ENCODE measurements at regions not wholly inside any gene's neighbourhood (a gene's known extent, or its start where the extent isn't known, plus 50 kb on each side); places are given as distances from the start of the nearest gene placed in this dataset.

- H3K4me3 ChIP-seq (ENCODE audit: low read depth, low read length): no peak overlapping the region
- POLR2A ChIA-PET: no interaction called here
- no peaks in the 10 kb centered on the region for H3K27me3 ChIP-seq (ENCODE audit: control insufficient read depth, insufficient read depth, low read length)
- H3K27ac ChIP-seq (ENCODE audit: low read depth, low read length): no peak overlapping the region
- no peak for TF ChIP-seq CTCF (IDR thresholded peaks at IDR 0.05; ENCODE audit: low read depth, low read length)
- H3K9me3 ChIP-seq (ENCODE audit: control insufficient read depth, insufficient read depth, low read length): peaks cover 32% of the 10 kb centered on the region
- no peak for DNase-seq (ENCODE audit: low read depth, low spot score)
- CTCF ChIA-PET: no interaction called here
These were observed 105.0 kb upstream of the PPP2R2D start for GRCh38 chr10:131795761-131796160.

- ChIA-PET CTCF (no interaction called here), POLR2A (no interaction called here)
- H3K27me3 ChIP-seq (ENCODE audit: control insufficient read depth, insufficient read depth, low read length): no peaks in the 10 kb centered on the region
These were observed 103.2 kb upstream of the PPP2R2D start for GRCh38 chr10:131797626-131798025.

GRCh38 chr10:131799429-131799828 lies 101.4 kb upstream of the PPP2R2D start:
- no peak for DNase-seq (ENCODE audit: low read depth, low spot score)
- Histone ChIP-seq H3K4me3 (ENCODE audit: low read depth, low read length) (no peak overlapping the region), H3K27ac (ENCODE audit: low read depth, low read length) (no peak overlapping the region), H3K27me3 (ENCODE audit: control insufficient read depth, insufficient read depth, low read length) (no peaks in the 10 kb centered on the region), H3K9me3 (ENCODE audit: control insufficient read depth, insufficient read depth, low read length) (peaks cover 28% of the 10 kb centered on the region)
- ChIA-PET CTCF (no interaction called here), POLR2A (no interaction called here)
- TF ChIP-seq CTCF (IDR thresholded peaks at IDR 0.05; ENCODE audit: low read depth, low read length): no peak

More at GRCh38 chr10:131797626-131798025, 103.2 kb upstream of the PPP2R2D start:
- H3K4me3 ChIP-seq (ENCODE audit: low read depth, low read length): no peak overlapping the region
- H3K9me3 ChIP-seq (ENCODE audit: control insufficient read depth, insufficient read depth, low read length): peaks cover 29% of the 10 kb centered on the region
- no peak overlapping the region for H3K27ac ChIP-seq (ENCODE audit: low read depth, low read length)
- no peak for TF ChIP-seq CTCF (IDR thresholded peaks at IDR 0.05; ENCODE audit: low read depth, low read length)
- no peak for DNase-seq (ENCODE audit: low read depth, low spot score)

- DNase-seq (ENCODE audit: low read depth, low spot score): no peak
- CTCF ChIA-PET: no interaction called here
- Histone ChIP-seq H3K27me3 (ENCODE audit: control insufficient read depth, insufficient read depth, low read length) (no peaks in the 10 kb centered on the region), H3K27ac (ENCODE audit: low read depth, low read length) (no peak overlapping the region), H3K4me3 (ENCODE audit: low read depth, low read length) (no peak overlapping the region), H3K9me3 (ENCODE audit: control insufficient read depth, insufficient read depth, low read length) (peaks cover 54% of the 10 kb centered on the region)
- TF ChIP-seq CTCF (IDR thresholded peaks at IDR 0.05; ENCODE audit: low read depth, low read length): no peak
- POLR2A ChIA-PET: no interaction called here
These were observed 98.5 kb upstream of the PPP2R2D start for GRCh38 chr10:131802156-131802915.

GRCh38 chr10:131802996-131803395 lies 97.8 kb upstream of the PPP2R2D start:
- H3K27me3 ChIP-seq (ENCODE audit: control insufficient read depth, insufficient read depth, low read length): no peaks in the 10 kb centered on the region
- DNase-seq (ENCODE audit: low read depth, low spot score): no peak
- H3K4me3 ChIP-seq (ENCODE audit: low read depth, low read length): no peak overlapping the region
- peaks cover 53% of the 10 kb centered on the region for H3K9me3 ChIP-seq (ENCODE audit: control insufficient read depth, insufficient read depth, low read length)
- no peak for TF ChIP-seq CTCF (IDR thresholded peaks at IDR 0.05; ENCODE audit: low read depth, low read length)
- ChIA-PET POLR2A (no interaction called here), CTCF (no interaction called here)
- no peak overlapping the region for H3K27ac ChIP-seq (ENCODE audit: low read depth, low read length)
